CD4-positive, CD25-positive, alpha-beta regulatory T cell (primary cell): ENCODE measurements at regions not wholly inside any gene's neighbourhood (a gene's known extent, or its start where the extent isn't known, plus 50 kb on each side); places are given as distances from the start of the nearest gene placed in this dataset.
"Not testable (repeated sequence)": the region's sequence is repeated elsewhere in the genome, so short reads cannot be mapped to it uniquely, and the experiment has no call there.

Experiments
- ATAC-seq, 2 donors: fragments of 150-1000 bp; cut with Tn5 transposase; one replicate each; pipeline ENCODE4 v1.10.0; 2021; ENCODE audit warnings: low read depth in 2 of 2, moderate number of reproducible peaks in 2 of 2, moderate library complexity in 1 of 2
- DNase-seq, 3 donors: peaks; one replicate each; pipeline versions ENCODE4 v3.0.0 to v3.0.0-alpha.2; 2012 to 2022; ENCODE audit warnings: mixed read lengths in 1 of 3
- H3K27ac ChIP-seq: one replicate; pipeline ENCODE4 v1.7.0; 2013; ENCODE audit warnings: mild to moderate bottlenecking, low read length; ENCODE audit not compliant: insufficient read depth, poor library complexity, severe bottlenecking
- H3K27me3 ChIP-seq: one replicate; pipeline ENCODE4 v1.7.0; 2013; ENCODE audit warnings: low read length; ENCODE audit not compliant: control insufficient read depth, insufficient read depth
- H3K36me3 ChIP-seq: one replicate; pipeline ENCODE4 v1.7.0; 2013; ENCODE audit warnings: mild to moderate bottlenecking, low read length, moderate library complexity; ENCODE audit not compliant: control insufficient read depth, insufficient read depth
- H3K4me1 ChIP-seq: 2 replicates; pipeline ENCODE4 v1.7.0; 2013; ENCODE audit warnings: mild to moderate bottlenecking, low read length; ENCODE audit not compliant: insufficient read depth, control insufficient read depth, poor library complexity, severe bottlenecking
- H3K4me3 ChIP-seq: one replicate; pipeline ENCODE4 v1.7.0; 2013; ENCODE audit warnings: low read depth, mild to moderate bottlenecking, low read length, moderate library complexity
- H3K9me3 ChIP-seq, 2 experiments: 1 replicate in 1 of 2; 2 replicates in 1 of 2; pipeline ENCODE4 v1.7.0; 2013; ENCODE audit warnings: low read length in 2 of 2, mild to moderate bottlenecking in 1 of 2, moderate library complexity in 1 of 2; ENCODE audit not compliant: control insufficient read depth in 2 of 2
- H3K27ac Mint-ChIP-seq, 3 donors: one replicate each; pipeline ENCODE4 v1.8.0; 2020 to 2022; ENCODE audit warnings: mild to moderate bottlenecking in 3 of 3, mixed read lengths in 3 of 3, moderate library complexity in 2 of 3
- H3K27me3 Mint-ChIP-seq: one replicate; pipeline ENCODE4 v1.8.0; 2022; ENCODE audit warnings: mild to moderate bottlenecking, mixed read lengths
- H3K36me3 Mint-ChIP-seq: one replicate; pipeline ENCODE4 v1.8.0; 2020; ENCODE audit warnings: mixed read lengths
- H3K4me1 Mint-ChIP-seq, 4 donors: one replicate each; pipeline ENCODE4 v1.8.0; 2020 to 2022; ENCODE audit warnings: mixed read lengths in 4 of 4, mild to moderate bottlenecking in 1 of 4
- H3K4me3 Mint-ChIP-seq, 4 donors: one replicate each; pipeline ENCODE4 v1.8.0; 2020 to 2022; ENCODE audit warnings: mild to moderate bottlenecking in 4 of 4, mixed read lengths in 4 of 4, moderate library complexity in 3 of 4
- H3K9me3 Mint-ChIP-seq, 7 donors: one replicate each; pipeline ENCODE4 v1.8.0; 2020 to 2022; ENCODE audit warnings: mixed read lengths in 7 of 7, mild to moderate bottlenecking in 3 of 7, moderate library complexity in 2 of 7

- peaks cover 0 to 6% (median 1%) of the 10 kb centered on the region in 7 donors for H3K9me3 Mint-ChIP-seq
- DNase-seq (no peak), ATAC-seq (no peak)
- H3K27me3 Mint-ChIP-seq = no peaks in the 10 kb centered on the region
- no peaks in the 10 kb centered on the region for H3K27me3 ChIP-seq
- no peaks in the 10 kb centered on the region for H3K9me3 ChIP-seq
- H3K4me1 Mint-ChIP-seq = no peaks in the 10 kb centered on the region
- H3K27ac ChIP-seq = no peak overlapping the region
- H3K4me3 ChIP-seq = no peak overlapping the region
- no peak overlapping the region for H3K27ac Mint-ChIP-seq
- no peaks in the 10 kb centered on the region for H3K4me1 ChIP-seq
- no peaks in the 10 kb centered on the region for H3K36me3 Mint-ChIP-seq
- H3K4me3 Mint-ChIP-seq = no peak overlapping the region
- no peaks in the 10 kb centered on the region for H3K36me3 ChIP-seq
These were observed 409.2 kb downstream of the IPO8 start for GRCh38 chr12:30286345-30286926.

- no peak overlapping the region for H3K27ac ChIP-seq
- H3K27me3 Mint-ChIP-seq = no peaks in the 10 kb centered on the region
- no peaks in the 10 kb centered on the region for H3K9me3 ChIP-seq
- DNase-seq (no peak), ATAC-seq (no peak)
- no peaks in the 10 kb centered on the region for H3K36me3 ChIP-seq
- H3K4me3 Mint-ChIP-seq = no peak overlapping the region
- no peaks in the 10 kb centered on the region for H3K4me1 Mint-ChIP-seq
- no peaks in the 10 kb centered on the region for H3K4me1 ChIP-seq
- H3K27ac Mint-ChIP-seq = no peak overlapping the region
- H3K9me3 Mint-ChIP-seq = peaks cover under 1 to 7% (median 4%) of the 10 kb centered on the region in 7 donors
- H3K36me3 Mint-ChIP-seq = no peaks in the 10 kb centered on the region
- H3K27me3 ChIP-seq = no peaks in the 10 kb centered on the region
- no peak overlapping the region for H3K4me3 ChIP-seq
These were observed 417.3 kb downstream of the IPO8 start for GRCh38 chr12:30278401-30278800.

- H3K27ac ChIP-seq, H3K4me1 ChIP-seq, H3K27me3 ChIP-seq, H3K4me3 Mint-ChIP-seq, H3K36me3 ChIP-seq, H3K27me3 Mint-ChIP-seq, H3K36me3 Mint-ChIP-seq, H3K4me3 ChIP-seq, H3K4me1 Mint-ChIP-seq, H3K27ac Mint-ChIP-seq, ATAC-seq, DNase-seq: not testable (repeated sequence)
- H3K9me3 Mint-ChIP-seq = peaks cover 4 to 13% (median 6%) of the 10 kb centered on the region in 7 donors
- H3K9me3 ChIP-seq = peaks cover 0 to 10% of the 10 kb centered on the region in 2 experiments
These were observed 423.2 kb downstream of the IPO8 start for GRCh38 chr12:30272515-30272914.

GRCh38 chr12:30269496-30269895, 426.2 kb downstream of the IPO8 start:
- ATAC-seq = no peak
- Histone ChIP-seq H3K36me3 (no peaks in the 10 kb centered on the region), H3K9me3 (peaks cover 0 to 10% of the 10 kb centered on the region in 2 experiments), H3K27me3 (no peaks in the 10 kb centered on the region), H3K4me1 (no peaks in the 10 kb centered on the region), H3K27ac (no peak overlapping the region), H3K4me3 (no peak overlapping the region)
- DNase-seq = no peak
- Mint-ChIP-seq H3K27ac (peak overlapping the region in 1 of 3 donors; percentile 65), H3K4me3 (no peak overlapping the region), H3K4me1 (no peaks in the 10 kb centered on the region), H3K36me3 (no peaks in the 10 kb centered on the region), H3K9me3 (peaks cover 2 to 16% (median 6%) of the 10 kb centered on the region in 7 donors), H3K27me3 (no peaks in the 10 kb centered on the region)

- Mint-ChIP-seq H3K27ac (peak overlapping the region in 1 of 3 donors; percentile 12), H3K4me1 (no peaks in the 10 kb centered on the region), H3K27me3 (no peaks in the 10 kb centered on the region), H3K4me3 (no peak overlapping the region), H3K9me3 (peaks cover 0 to 11% (median 5%) of the 10 kb centered on the region in 7 donors), H3K36me3 (no peaks in the 10 kb centered on the region)
- DNase-seq (no peak), ATAC-seq (no peak)
- Histone ChIP-seq H3K27me3 (no peaks in the 10 kb centered on the region), H3K4me1 (no peaks in the 10 kb centered on the region), H3K9me3 (peaks cover 0 to 10% of the 10 kb centered on the region in 2 experiments), H3K36me3 (no peaks in the 10 kb centered on the region), H3K4me3 (no peak overlapping the region), H3K27ac (no peak overlapping the region)
These were observed 427.6 kb downstream of the IPO8 start for GRCh38 chr12:30268041-30268440.

- DNase-seq = no peak
- Histone ChIP-seq H3K9me3 (no peaks in the 10 kb centered on the region), H3K27ac (no peak overlapping the region), H3K4me3 (no peak overlapping the region), H3K27me3 (no peaks in the 10 kb centered on the region), H3K36me3 (no peaks in the 10 kb centered on the region), H3K4me1 (no peaks in the 10 kb centered on the region)
- ATAC-seq = no peak
- no peak overlapping the region for H3K27ac Mint-ChIP-seq
- no peaks in the 10 kb centered on the region for H3K4me1 Mint-ChIP-seq
- no peaks in the 10 kb centered on the region for H3K27me3 Mint-ChIP-seq
- no peaks in the 10 kb centered on the region for H3K36me3 Mint-ChIP-seq
- H3K9me3 Mint-ChIP-seq = peaks cover 0 to 23% (median 2%) of the 10 kb centered on the region in 7 donors
- H3K4me3 Mint-ChIP-seq = no peak overlapping the region
These were observed 432.2 kb downstream of the IPO8 start for GRCh38 chr12:30263434-30263833.

GRCh38 chr12:30257618-30258017, 438.1 kb downstream of the IPO8 start:
- Mint-ChIP-seq H3K9me3 (peaks cover 0 to 17% (median 5%) of the 10 kb centered on the region in 7 donors), H3K27me3 (no peaks in the 10 kb centered on the region), H3K4me3 (no peak overlapping the region), H3K4me1 (no peaks in the 10 kb centered on the region), H3K27ac (no peak overlapping the region), H3K36me3 (no peaks in the 10 kb centered on the region)
- no peak for DNase-seq
- H3K9me3 ChIP-seq = no peaks in the 10 kb centered on the region
- no peaks in the 10 kb centered on the region for H3K4me1 ChIP-seq
- no peak overlapping the region for H3K27ac ChIP-seq
- H3K4me3 ChIP-seq = no peak overlapping the region
- H3K36me3 ChIP-seq = no peaks in the 10 kb centered on the region
- no peaks in the 10 kb centered on the region for H3K27me3 ChIP-seq
- no peak for ATAC-seq

GRCh38 chr12:30251546-30251945, 444.1 kb downstream of the IPO8 start:
- Histone ChIP-seq H3K4me3 (no peak overlapping the region), H3K9me3 (no peaks in the 10 kb centered on the region), H3K4me1 (no peaks in the 10 kb centered on the region), H3K27ac (no peak overlapping the region), H3K27me3 (no peaks in the 10 kb centered on the region), H3K36me3 (no peaks in the 10 kb centered on the region)
- Mint-ChIP-seq H3K27ac (no peak overlapping the region), H3K4me1 (no peaks in the 10 kb centered on the region), H3K9me3 (peaks cover 0 to 5% (median 0%) of the 10 kb centered on the region in 7 donors), H3K4me3 (no peak overlapping the region), H3K36me3 (no peaks in the 10 kb centered on the region), H3K27me3 (no peaks in the 10 kb centered on the region)
- DNase-seq (no peak), ATAC-seq (no peak)
